NCI-H82 treated with DMSO at 0.1 percent for 48 hours (cell line): ENCODE measurements at regions not wholly inside any gene's neighbourhood (a gene's known extent, or its start where the extent isn't known, plus 50 kb on each side); places are given as distances from the start of the nearest gene placed in this dataset.

ENCODE experiments used
- DNase-seq: peaks from one replicate; lab custom pipeline; 2025; ENCODE audit not compliant: unreplicated experiment; lab: John Stamatoyannopoulos, UW

GRCh38 chr1:239023732-239024360, 362.5 kb upstream of the CHRM3 start:
- DNase-seq: peak; percentile 36

GRCh38 chr1:239016337-239016736, 370.0 kb upstream of the CHRM3 start:
- no peak for DNase-seq

- peak; percentile 79 for DNase-seq
Measured at GRCh38 chr1:239011382-239011781, 375.0 kb upstream of the CHRM3 start.

DNA sequence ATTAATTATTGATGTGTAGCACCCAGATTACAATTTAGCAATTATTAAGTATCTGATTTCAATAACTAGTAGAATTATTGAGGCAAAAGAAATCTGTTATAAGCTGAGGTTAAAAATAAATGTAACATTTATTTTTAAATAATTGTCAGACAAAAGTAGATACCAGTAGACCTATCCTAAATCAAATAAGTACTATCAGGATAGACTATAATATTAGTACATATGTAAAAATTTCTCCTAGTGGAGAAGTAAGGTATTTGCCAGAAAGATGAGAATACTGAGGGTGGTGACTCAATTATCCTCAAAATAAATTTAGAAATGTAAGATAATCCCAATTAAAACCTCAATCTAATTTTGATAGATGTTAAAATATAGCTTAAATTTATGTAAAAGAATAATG, 377.8 kb upstream of the CHRM3 start:
- no peak for DNase-seq

DNA sequence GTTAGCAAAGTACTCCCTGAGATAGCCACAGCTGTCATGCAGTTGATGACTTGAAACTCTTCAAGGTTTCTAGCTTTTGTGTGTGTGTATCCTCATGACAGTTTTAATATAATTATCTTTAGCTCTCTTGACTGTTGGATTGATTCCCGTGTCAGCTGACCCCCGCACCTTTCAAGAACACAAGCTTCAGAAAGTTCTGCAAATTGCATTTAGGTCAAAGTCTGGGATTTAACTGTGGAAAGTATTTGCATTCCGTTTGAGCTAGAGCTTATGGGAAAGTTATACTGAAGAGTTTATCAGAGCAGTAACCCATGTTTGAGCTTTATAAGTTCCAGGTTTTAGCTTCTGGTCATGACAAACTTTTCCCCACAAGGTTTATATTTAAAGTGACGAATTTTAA, 380.1 kb upstream of the CHRM3 start:
- no peak for DNase-seq

GRCh38 chr1:238999944-239000343, 386.4 kb upstream of the CHRM3 start:
- DNase-seq: peak; percentile 69

GRCh38 chr1:238998577-238998976, 387.8 kb upstream of the CHRM3 start:
- DNase-seq: no peak

DNA sequence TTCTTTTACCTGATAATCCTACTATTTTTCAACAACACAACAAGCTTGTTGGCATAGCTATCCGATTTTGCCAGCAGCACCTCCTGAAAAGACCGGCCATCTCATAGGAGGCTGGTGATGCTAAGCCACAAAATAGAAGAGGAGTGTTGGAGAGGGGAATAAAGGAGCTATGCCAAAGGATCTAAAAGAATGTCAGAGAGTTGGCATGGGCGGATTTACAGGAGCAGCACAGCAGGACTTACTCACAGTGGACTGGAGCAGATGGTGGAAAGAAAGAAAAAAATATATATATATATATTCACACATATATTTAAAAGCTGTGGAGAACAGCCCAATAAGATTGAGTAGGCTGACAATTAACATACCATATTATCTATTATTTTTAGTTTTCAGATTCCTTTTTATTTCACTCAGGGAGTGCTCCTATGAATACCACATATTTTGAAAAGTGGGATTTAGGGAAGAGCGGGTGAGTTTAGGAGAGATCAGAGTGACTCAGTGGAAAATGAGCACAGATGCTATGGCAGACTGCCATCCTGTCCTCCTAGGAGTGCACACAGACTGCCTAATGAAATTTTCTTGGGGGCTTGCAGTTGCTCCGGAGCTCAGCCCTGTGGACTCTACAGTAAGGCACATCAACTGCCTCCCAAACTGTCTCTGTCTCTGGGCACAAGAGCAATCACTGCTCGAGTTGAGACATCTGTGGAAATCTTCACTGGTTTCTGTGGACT, 394.4 kb upstream of the CHRM3 start:
- DNase-seq: peak; percentile 25

DNA sequence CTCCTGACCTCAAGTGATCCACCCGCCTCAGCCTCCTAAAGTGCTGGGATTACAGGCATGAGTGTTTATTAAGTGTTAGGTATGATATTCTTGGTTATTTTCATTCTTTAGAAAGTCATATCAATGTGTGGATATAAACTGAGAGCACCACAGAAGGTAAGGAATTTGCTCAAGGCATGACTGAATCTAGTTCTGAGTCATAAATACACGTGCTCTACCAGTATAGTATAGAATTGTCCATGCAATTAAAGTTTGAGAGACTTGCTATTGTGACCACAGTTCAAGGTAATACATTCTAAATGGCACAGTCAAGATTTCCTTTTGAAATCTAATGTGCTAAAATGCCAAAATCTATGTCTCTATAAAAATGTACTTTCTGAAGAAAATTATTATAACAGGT, 401.1 kb upstream of the CHRM3 start:
- DNase-seq: no peak

GRCh38 chr1:238982736-238983135, 403.6 kb upstream of the CHRM3 start:
- DNase-seq: no peak

DNA sequence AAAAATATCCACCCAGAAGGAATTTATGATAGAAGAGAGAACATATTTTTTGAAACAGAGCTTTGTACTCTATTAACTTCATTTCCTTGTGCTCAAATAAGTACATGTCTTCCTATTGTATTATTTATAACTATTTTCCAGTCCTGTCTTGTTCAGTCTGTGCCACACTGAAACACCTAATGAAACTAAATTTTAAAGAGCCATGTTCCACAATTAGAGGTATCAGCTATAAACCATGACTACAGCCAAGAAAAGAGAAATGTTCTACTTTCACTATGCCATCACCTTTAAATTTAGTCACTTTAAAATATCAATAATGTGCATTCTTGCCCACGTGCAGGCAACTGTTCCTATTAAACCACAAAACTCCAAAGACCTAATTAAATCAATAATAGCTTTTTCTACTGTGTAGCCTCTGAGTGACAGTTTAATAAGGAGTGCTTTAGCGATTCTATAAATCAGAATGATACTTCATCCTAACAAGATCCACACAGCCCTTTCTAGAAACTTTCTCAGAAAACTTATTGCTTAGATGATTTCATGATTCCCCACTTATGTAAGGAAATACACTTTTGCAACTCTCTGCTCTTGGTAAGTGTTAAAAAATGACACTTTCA, 404.9 kb upstream of the CHRM3 start:
- no peak for DNase-seq

DNA sequence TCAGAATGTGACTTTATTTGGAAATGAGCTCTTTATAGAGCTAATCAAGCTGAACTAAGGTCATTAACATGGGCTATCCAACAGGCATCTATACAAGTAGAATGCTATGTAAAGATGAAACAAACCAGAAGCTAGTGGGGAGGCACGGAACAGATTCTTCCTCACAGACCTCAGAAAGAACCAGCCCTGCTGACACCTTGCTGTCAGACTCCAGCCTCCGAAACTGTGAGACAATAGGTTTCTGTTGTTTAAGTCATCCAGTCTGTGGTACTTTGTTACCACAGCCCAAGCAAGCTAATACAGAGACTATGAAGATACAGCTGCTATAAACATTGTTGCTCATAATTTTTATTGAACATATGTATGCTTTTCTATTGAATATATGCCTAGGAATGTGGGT, 406.3 kb upstream of the CHRM3 start:
- DNase-seq: no peak

GRCh38 chr1:238964631-238965030, 421.7 kb upstream of the CHRM3 start:
- no peak for DNase-seq

- no peak for DNase-seq
Measured at GRCh38 chr1:238962941-238963340, 423.4 kb upstream of the CHRM3 start.

GRCh38 chr1:238961790-238962189, 424.6 kb upstream of the CHRM3 start:
- no peak for DNase-seq

GRCh38 chr1:238960071-238960470, 426.3 kb upstream of the CHRM3 start:
- DNase-seq: no peak

- DNase-seq: no peak
Measured at GRCh38 chr1:238955934-238956333, 430.4 kb upstream of the CHRM3 start.

GRCh38 chr1:238954865-238955264, 431.5 kb upstream of the CHRM3 start:
- DNase-seq: no peak

DNA sequence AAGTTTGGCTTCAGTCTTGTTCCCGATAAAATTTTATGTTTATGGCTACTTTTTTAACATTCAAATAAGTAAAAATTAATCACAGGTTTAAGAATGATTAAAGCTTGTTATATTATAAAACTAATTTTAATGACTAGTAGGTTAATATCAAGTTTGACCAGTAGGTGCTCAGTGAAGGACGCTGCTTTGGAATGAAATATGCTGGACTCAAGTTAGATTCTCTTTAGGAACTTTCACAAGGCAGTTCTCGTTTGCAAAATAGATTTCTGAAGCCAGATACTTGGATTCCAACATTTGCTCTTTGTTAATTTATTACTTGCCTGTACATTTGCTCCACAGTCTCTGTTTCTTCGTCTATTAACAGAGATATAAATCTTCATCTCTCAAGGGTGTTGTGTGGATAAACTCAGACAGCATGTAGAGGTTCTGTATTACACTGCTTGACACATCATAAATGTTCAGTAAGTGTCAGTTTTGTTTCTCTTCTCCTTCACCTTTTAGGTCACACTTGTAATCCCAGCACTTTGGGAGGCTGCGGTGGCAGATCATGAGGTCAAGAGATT, 432.8 kb upstream of the CHRM3 start:
- no peak for DNase-seq

- peak; percentile 38 for DNase-seq
Measured at GRCh38 chr1:238951809-238952208, 434.6 kb upstream of the CHRM3 start.

GRCh38 chr1:238950784-238951183, 435.6 kb upstream of the CHRM3 start:
- DNase-seq: no peak

DNA sequence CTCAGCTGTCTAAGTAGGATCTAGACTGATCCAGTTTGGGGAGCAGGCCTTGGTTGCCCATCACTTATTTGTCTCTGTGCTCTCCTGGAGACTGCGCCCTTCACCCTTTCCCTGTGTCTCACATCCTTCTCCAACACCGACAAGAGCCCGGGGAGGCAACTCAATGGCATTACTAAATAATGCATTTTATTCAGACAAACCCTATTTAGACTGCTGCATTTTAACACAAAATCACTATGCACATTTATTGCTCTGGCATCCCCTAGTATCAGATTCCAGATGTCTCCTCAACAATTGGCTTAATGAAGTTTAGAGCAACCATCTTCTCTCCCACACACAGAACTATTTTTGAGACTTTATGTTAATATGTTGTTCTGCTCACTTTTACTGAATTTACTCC, 436.4 kb upstream of the CHRM3 start:
- DNase-seq: no peak
